ENCODE measurements at regions not wholly inside any gene's neighbourhood (a gene's known extent, or its start where the extent isn't known, plus 50 kb on each side); places are given as distances from the start of the nearest gene placed in this dataset.

- TF ChIP-seq CTCF (IDR thresholded peaks at IDR 0.05; ENCODE audit: control extremely low read depth in 1 of 3, insufficient read depth in 1 of 3, low read depth in 1 of 3, low read length in 3 of 3) = no peak
- TF ChIP-seq POLR2AphosphoS5 (IDR thresholded peaks at IDR 0.05; ENCODE audit: low read depth, low read length) = no peak
- TF ChIP-seq HDAC2 (IDR thresholded peaks at IDR 0.05; ENCODE audit: borderline replicate concordance in 1 of 2, low read depth in 2 of 2, low read length in 2 of 2) = no peak
- TF ChIP-seq KDM5A (IDR thresholded peaks at IDR 0.05; ENCODE audit: low read length) = no peak
- no peak for TF ChIP-seq EP300 (IDR thresholded peaks at IDR 0.05; ENCODE audit: borderline replicate concordance in 1 of 2, low read depth in 2 of 2, low read length in 2 of 2)
- no peak for TF ChIP-seq JUND (IDR thresholded peaks at IDR 0.05; ENCODE audit: low read length)
Observed at GRCh38 chr2:240347373-240347940, 88.0 kb upstream of the GPC1 start.

Measured in H1 (cell line).